ENCODE measurements at regions not wholly inside any gene's neighbourhood (a gene's known extent, or its start where the extent isn't known, plus 50 kb on each side); places are given as distances from the start of the nearest gene placed in this dataset.
A peak's percentile ranks its signal among the peaks of the same experiment; 100 is the strongest.
"Not testable (repeated sequence)": the region's sequence is repeated elsewhere in the genome, so short reads cannot be mapped to it uniquely, and the experiment has no call there.

GRCh38 chr6:11313207-11313606 lies 80.7 kb upstream of the NEDD9 start:
- no peak overlapping the region for H3K4me3 ChIP-seq
- no peaks in the 10 kb centered on the region for H3K36me3 ChIP-seq
- no peak for TF ChIP-seq CTCF (IDR thresholded peaks at IDR 0.05)
- no peaks in the 10 kb centered on the region for H3K4me1 ChIP-seq
- DNase-seq, result no peak
- ATAC-seq, result no peak
- no peak for FAIRE-seq
- intact Hi-C loops (cut with DNase I), result no loop called here
- no peaks in the 10 kb centered on the region for H3K27me3 ChIP-seq
- H3K9me3 ChIP-seq, result no peaks in the 10 kb centered on the region
- 67 to 74% methylated on average over 1 of the region's 1 CpG for WGBS, 2 donors
- no peak overlapping the region for H3K27ac ChIP-seq

- Histone ChIP-seq H3K36me3 (no peaks in the 10 kb centered on the region), H3K4me3 (no peak overlapping the region), H3K9me3 (no peaks in the 10 kb centered on the region), H3K4me1 (no peaks in the 10 kb centered on the region), H3K27ac (no peak overlapping the region), H3K27me3 (no peaks in the 10 kb centered on the region)
- ATAC-seq (no peak), FAIRE-seq (no peak), DNase-seq (no peak)
- 93 to 100% methylated on average over 1 of the region's 1 CpG for WGBS, 2 donors
- intact Hi-C loops (cut with DNase I), result no loop called here
- TF ChIP-seq CTCF (IDR thresholded peaks at IDR 0.05), result no peak
Measured at GRCh38 chr6:11311970-11312369, 79.5 kb upstream of the NEDD9 start.

GRCh38 chr6:11309947-11310665 lies 77.6 kb upstream of the NEDD9 start:
- TF ChIP-seq CTCF (IDR thresholded peaks at IDR 0.05), result no peak
- Histone ChIP-seq H3K27me3 (no peaks in the 10 kb centered on the region), H3K4me3 (no peak overlapping the region), H3K36me3 (no peaks in the 10 kb centered on the region), H3K4me1 (no peaks in the 10 kb centered on the region), H3K9me3 (no peaks in the 10 kb centered on the region), H3K27ac (no peak overlapping the region)
- DNase-seq (no peak), ATAC-seq (peak in 1 of 4 donors; percentile 55), FAIRE-seq (no peak)
- intact Hi-C loops (cut with DNase I), result no loop called here
- 82 to 85% methylated on average over 7 of the region's 7 CpGs for WGBS, 2 donors

- Histone ChIP-seq H3K9me3 (no peaks in the 10 kb centered on the region), H3K27me3 (no peaks in the 10 kb centered on the region), H3K27ac (no peak overlapping the region), H3K36me3 (no peaks in the 10 kb centered on the region), H3K4me1 (no peaks in the 10 kb centered on the region), H3K4me3 (no peak overlapping the region)
- intact Hi-C loops (cut with DNase I), result no loop called here
- WGBS, 2 donors, result 93 to 94% methylated on average over 3 of the region's 3 CpGs
- no peak for TF ChIP-seq CTCF (IDR thresholded peaks at IDR 0.05)
- DNase-seq (no peak), ATAC-seq (no peak), FAIRE-seq (no peak)
Measured at GRCh38 chr6:11307226-11307625, 74.8 kb upstream of the NEDD9 start.

- FAIRE-seq (no peak), DNase-seq (no peak), ATAC-seq (no peak)
- H3K9me3 ChIP-seq, result no peaks in the 10 kb centered on the region
- 21 to 25% methylated on average over 3 of the region's 3 CpGs for WGBS, 2 donors
- H3K4me3 ChIP-seq, result no peak overlapping the region
- TF ChIP-seq CTCF (IDR thresholded peaks at IDR 0.05), result no peak
- no peak overlapping the region for H3K27ac ChIP-seq
- no peaks in the 10 kb centered on the region for H3K36me3 ChIP-seq
- H3K27me3 ChIP-seq, result no peaks in the 10 kb centered on the region
- intact Hi-C loops (cut with DNase I), result no loop called here
- H3K4me1 ChIP-seq, result no peaks in the 10 kb centered on the region
Measured at GRCh38 chr6:11304946-11305345, 72.5 kb upstream of the NEDD9 start.

GRCh38 chr6:11299876-11300428 lies 67.5 kb upstream of the NEDD9 start:
- H3K4me3 ChIP-seq; H3K27ac ChIP-seq; intact Hi-C loops (cut with DNase I); ATAC-seq; FAIRE-seq; H3K36me3 ChIP-seq; H3K9me3 ChIP-seq; H3K4me1 ChIP-seq; H3K27me3 ChIP-seq; DNase-seq: not testable (repeated sequence)
- WGBS, 2 donors, result 71 to 79% methylated on average over 5 of the region's 5 CpGs

GRCh38 chr6:11299421-11299784 lies 66.9 kb upstream of the NEDD9 start:
- H3K4me3 ChIP-seq; H3K9me3 ChIP-seq; ATAC-seq; H3K27me3 ChIP-seq; H3K36me3 ChIP-seq; intact Hi-C loops (cut with DNase I); FAIRE-seq; H3K27ac ChIP-seq; DNase-seq; H3K4me1 ChIP-seq: not testable (repeated sequence)
- 73 to 80% methylated on average over 5 of the region's 5 CpGs for whole genome bisulfite sequencing, 2 donors

Measured in pancreas (tissue), 10 donors.